BE2C (cell line): ENCODE measurements at regions not wholly inside any gene's neighbourhood (a gene's known extent, or its start where the extent isn't known, plus 50 kb on each side); places are given as distances from the start of the nearest gene placed in this dataset.

ENCODE experiments used
- DNase-seq: peaks from one replicate; pipeline ENCODE4 v3.0.0-alpha.2; 2020
- H3K27me3 ChIP-seq: fragments of 250-450 bp; sonication (Bioruptor Pico); 2 replicates; pipeline ENCODE4 v1.5.1; 2020; ENCODE audit warnings: mild to moderate bottlenecking
- H3K36me3 ChIP-seq: fragments of 250-450 bp; sonication (Bioruptor Pico); 2 replicates; pipeline ENCODE4 v1.5.1; 2020; ENCODE audit warnings: mild to moderate bottlenecking
- H3K4me1 ChIP-seq: fragments of 250-450 bp; sonication (Bioruptor Pico); 2 replicates; pipeline ENCODE4 v1.5.1; 2020
- H3K4me3 ChIP-seq: 2 replicates; pipeline ENCODE4 v1.5.1; 2011; ENCODE audit warnings: low read depth, low read length
- H3K9me3 ChIP-seq: fragments of 250-450 bp; sonication (Bioruptor Pico); 2 replicates; pipeline ENCODE4 v1.5.1; 2020
- TF ChIP-seq, protein P1 (sequence below): IDR thresholded peaks from 2 replicates; pipeline ENCODE4 v1.5.1; 2012; ENCODE audit warnings: mild to moderate bottlenecking, low read depth, low read length

DNA sequence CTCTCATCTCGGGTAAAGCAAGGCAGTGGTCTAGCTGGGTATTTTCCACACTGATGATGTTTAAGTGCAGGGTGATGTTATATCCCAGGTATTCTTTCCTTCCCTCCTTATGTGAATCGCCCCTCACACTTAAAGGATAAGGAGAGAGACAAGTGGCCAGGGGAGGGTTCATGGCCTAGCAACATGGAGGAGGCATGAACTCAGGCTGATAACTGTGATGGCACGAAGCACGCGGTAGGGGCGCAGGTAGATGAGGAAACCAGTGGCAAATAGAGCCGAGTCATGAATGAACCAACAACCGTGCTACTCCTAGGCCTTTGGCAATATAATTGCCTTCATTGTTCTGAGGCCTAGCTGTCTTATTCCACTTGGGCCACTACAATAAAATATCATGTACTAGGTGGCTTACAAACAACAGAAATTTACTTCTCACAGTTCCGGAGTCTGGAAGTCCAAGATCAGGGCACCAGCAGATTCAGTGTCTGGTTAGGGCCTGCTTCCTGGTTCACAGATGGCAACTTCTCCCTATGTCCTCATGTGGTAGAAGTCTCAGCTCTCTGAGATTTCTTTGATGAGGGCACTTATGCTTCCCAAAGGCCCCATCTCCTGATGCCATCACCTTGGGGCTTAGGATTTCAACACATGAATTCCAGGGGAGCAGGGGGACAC lies 56.0 kb upstream of the PIK3CG start:
- Histone ChIP-seq H3K27me3 (no peaks in the 10 kb centered on the region), H3K4me3 (no peak overlapping the region), H3K4me1 (0 out of 2 replicates have a peak, but pooled peaks cover 3% of the 10 kb centered on the region), H3K36me3 (no peaks in the 10 kb centered on the region), H3K9me3 (no peaks in the 10 kb centered on the region)
- no peak for DNase-seq
- TF ChIP-seq, protein P1, sequence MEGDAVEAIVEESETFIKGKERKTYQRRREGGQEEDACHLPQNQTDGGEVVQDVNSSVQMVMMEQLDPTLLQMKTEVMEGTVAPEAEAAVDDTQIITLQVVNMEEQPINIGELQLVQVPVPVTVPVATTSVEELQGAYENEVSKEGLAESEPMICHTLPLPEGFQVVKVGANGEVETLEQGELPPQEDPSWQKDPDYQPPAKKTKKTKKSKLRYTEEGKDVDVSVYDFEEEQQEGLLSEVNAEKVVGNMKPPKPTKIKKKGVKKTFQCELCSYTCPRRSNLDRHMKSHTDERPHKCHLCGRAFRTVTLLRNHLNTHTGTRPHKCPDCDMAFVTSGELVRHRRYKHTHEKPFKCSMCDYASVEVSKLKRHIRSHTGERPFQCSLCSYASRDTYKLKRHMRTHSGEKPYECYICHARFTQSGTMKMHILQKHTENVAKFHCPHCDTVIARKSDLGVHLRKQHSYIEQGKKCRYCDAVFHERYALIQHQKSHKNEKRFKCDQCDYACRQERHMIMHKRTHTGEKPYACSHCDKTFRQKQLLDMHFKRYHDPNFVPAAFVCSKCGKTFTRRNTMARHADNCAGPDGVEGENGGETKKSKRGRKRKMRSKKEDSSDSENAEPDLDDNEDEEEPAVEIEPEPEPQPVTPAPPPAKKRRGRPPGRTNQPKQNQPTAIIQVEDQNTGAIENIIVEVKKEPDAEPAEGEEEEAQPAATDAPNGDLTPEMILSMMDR = no peak

DNA sequence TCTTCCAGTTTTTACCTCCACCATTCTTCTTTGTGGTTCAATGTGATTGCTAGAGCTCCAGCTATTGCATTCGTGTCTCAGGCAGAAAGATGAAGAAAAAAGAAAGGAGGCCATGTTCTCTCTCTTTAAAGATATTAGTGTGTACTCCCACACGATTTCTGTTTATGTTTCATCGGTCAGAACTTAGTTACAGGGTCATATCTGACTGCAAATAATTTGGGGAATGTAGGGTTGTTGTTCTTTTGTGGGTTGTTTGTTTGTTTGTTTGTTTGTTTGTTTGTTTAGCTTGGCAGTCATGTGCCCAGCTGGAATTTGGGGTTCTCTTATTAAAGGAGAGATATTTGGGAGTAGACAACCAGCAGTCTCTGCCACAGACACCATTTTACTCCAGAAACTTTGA lies 53.6 kb upstream of the PIK3CG start:
- no peak for DNase-seq
- Histone ChIP-seq H3K36me3 (no peaks in the 10 kb centered on the region), H3K4me1 (0 out of 2 replicates have a peak, but pooled peaks cover 3% of the 10 kb centered on the region), H3K9me3 (no peaks in the 10 kb centered on the region), H3K27me3 (no peaks in the 10 kb centered on the region), H3K4me3 (no peak overlapping the region)
- TF ChIP-seq, protein P1 = no peak

DNA sequence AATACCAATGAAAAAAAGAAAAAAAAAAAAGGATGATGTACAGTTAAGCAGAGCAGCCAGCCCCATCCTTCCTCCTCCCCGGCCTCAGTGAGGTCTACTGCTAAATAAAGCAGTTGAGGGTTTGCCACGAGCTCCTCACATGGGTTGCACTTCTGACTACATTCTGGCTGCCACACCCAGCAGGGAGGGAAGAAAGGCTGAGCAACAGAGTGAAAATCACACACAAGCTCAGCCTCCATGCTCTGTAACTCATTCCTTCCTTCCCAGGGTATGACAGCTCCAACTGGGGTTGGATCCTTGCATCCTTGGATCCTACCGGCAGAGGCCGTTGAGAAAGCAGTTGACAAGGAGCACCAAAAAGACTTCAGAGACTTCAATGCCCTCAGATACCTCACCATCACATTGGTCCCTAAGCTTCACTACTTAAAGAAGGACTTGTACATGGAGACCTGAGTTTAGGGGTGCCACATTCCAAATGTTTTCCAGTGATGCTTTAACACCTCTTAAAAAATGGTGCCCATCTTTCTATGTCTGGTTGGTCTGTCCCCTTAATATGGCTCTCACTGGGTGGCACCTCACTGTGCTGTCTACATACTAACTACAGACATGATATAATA lies 52.9 kb upstream of the PIK3CG start:
- no peak for DNase-seq
- TF ChIP-seq, protein P1 = no peak
- Histone ChIP-seq H3K9me3 (no peaks in the 10 kb centered on the region), H3K4me3 (no peak overlapping the region), H3K4me1 (0 out of 2 replicates have a peak, but pooled peaks cover 3% of the 10 kb centered on the region), H3K36me3 (no peaks in the 10 kb centered on the region), H3K27me3 (no peaks in the 10 kb centered on the region)

DNA sequence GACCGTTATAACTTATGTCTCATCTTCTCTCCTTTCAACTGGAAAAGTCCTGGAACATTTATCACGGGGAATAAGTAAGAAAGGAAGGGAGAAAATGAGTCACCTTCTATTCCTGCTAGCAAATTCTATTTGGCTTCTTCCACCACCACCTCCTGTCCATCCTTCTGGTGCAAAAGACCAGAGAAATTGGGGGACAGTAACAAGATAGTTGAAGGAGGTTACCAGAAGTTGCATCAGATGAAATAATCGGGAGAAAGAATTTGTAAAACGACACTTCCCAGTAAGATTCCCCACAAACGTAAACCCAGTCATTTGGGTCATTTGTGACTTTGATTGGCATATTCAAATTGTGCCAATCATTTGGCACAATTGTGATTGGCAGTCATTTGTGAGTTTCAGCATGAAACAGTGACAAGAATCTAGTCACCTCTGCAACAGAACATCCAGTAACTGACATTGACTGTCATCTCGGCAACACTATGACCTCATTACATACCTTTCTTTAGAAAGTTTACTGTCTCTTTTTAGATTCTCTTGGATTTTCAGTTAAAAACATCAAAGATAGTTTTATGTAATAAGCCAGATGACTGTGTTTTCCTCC lies 51.3 kb upstream of the PIK3CG start:
- H3K36me3 ChIP-seq = no peaks in the 10 kb centered on the region
- no peaks in the 10 kb centered on the region for H3K9me3 ChIP-seq
- H3K4me3 ChIP-seq = no peak overlapping the region
- H3K4me1 ChIP-seq = 0 out of 2 replicates have a peak, but pooled peaks cover 3% of the 10 kb centered on the region
- TF ChIP-seq, protein P1 = no peak
- no peak for DNase-seq
- no peaks in the 10 kb centered on the region for H3K27me3 ChIP-seq

DNA sequence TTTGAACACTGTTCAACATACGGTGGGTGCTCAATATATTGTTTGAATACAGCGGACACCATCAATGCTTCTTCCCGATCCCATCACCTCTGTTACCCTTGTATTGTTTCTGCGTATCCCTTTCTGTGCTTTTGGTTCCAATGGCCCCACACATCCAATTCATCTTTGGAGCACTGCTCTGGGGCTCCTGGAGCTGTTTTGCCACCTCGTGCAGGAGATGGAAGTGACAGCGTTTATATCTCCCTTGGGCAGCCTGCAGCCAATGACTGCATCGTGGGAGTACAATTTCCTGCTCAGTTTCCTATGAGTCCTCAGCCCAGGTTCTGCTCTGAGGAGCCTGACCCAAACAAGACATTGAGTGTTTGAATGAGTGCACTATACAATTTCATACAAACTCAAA lies 50.2 kb upstream of the PIK3CG start:
- TF ChIP-seq, protein P1 = no peak
- Histone ChIP-seq H3K9me3 (no peaks in the 10 kb centered on the region), H3K36me3 (no peaks in the 10 kb centered on the region), H3K4me1 (0 out of 2 replicates have a peak, but pooled peaks cover 3% of the 10 kb centered on the region), H3K4me3 (no peak overlapping the region), H3K27me3 (no peaks in the 10 kb centered on the region)
- DNase-seq = no peak
